ENCODE measurements at regions not wholly inside any gene's neighbourhood (a gene's known extent, or its start where the extent isn't known, plus 50 kb on each side); places are given as distances from the start of the nearest gene placed in this dataset.
"Not testable (repeated sequence)": the region's sequence is repeated elsewhere in the genome, so short reads cannot be mapped to it uniquely, and the experiment has no call there.

- DNase-seq (ENCODE audit: low read depth), result no peak
These were observed 280.7 kb upstream of the ARHGEF26 start for GRCh38 chr3:153840487-153840886.

GRCh38 chr3:153843994-153844393 is 277.2 kb upstream of the ARHGEF26 start:
- no peak for DNase-seq (ENCODE audit: low read depth)

GRCh38 chr3:153845311-153845710 is 275.9 kb upstream of the ARHGEF26 start:
- no peak for DNase-seq (ENCODE audit: low read depth)

- no peak for DNase-seq (ENCODE audit: low read depth)
These were observed 272.5 kb upstream of the ARHGEF26 start for GRCh38 chr3:153848702-153849101.

- DNase-seq (ENCODE audit: low read depth), result no peak
These were observed 268.8 kb upstream of the ARHGEF26 start for GRCh38 chr3:153852355-153852754.

- DNase-seq (ENCODE audit: low read depth), result no peak
These were observed 268.0 kb upstream of the ARHGEF26 start for GRCh38 chr3:153853163-153853562.

- no peak for DNase-seq (ENCODE audit: low read depth)
These were observed 265.4 kb upstream of the ARHGEF26 start for GRCh38 chr3:153855772-153856171.

- DNase-seq (ENCODE audit: low read depth), result no peak
These were observed 264.3 kb upstream of the ARHGEF26 start for GRCh38 chr3:153856932-153857331.

- no peak for DNase-seq (ENCODE audit: low read depth)
These were observed 256.4 kb upstream of the ARHGEF26 start for GRCh38 chr3:153864793-153865192.

- DNase-seq (ENCODE audit: low read depth), result no peak
These were observed 254.3 kb upstream of the ARHGEF26 start for GRCh38 chr3:153866901-153867300.

GRCh38 chr3:153874348-153874747 is 246.8 kb upstream of the ARHGEF26 start:
- DNase-seq (ENCODE audit: low read depth), result not testable (repeated sequence)

- no peak for DNase-seq (ENCODE audit: low read depth)
These were observed 240.7 kb upstream of the ARHGEF26 start for GRCh38 chr3:153880493-153880892.

GRCh38 chr3:153881201-153881600 is 240.0 kb upstream of the ARHGEF26 start:
- DNase-seq (ENCODE audit: low read depth), result no peak

GRCh38 chr3:153885359-153885758 is 235.8 kb upstream of the ARHGEF26 start:
- no peak for DNase-seq (ENCODE audit: low read depth)

- DNase-seq (ENCODE audit: low read depth), result no peak
These were observed 231.3 kb upstream of the ARHGEF26 start for GRCh38 chr3:153889905-153890334.

- DNase-seq (ENCODE audit: low read depth), result no peak
These were observed 229.1 kb upstream of the ARHGEF26 start for GRCh38 chr3:153892126-153892525.

- DNase-seq (ENCODE audit: low read depth), result no peak
These were observed 226.3 kb upstream of the ARHGEF26 start for GRCh38 chr3:153894857-153895256.

GRCh38 chr3:153896197-153896596 is 225.0 kb upstream of the ARHGEF26 start:
- no peak for DNase-seq (ENCODE audit: low read depth)

GRCh38 chr3:153897025-153897723 is 224.0 kb upstream of the ARHGEF26 start:
- no peak for DNase-seq (ENCODE audit: low read depth)

GRCh38 chr3:153897842-153898241 is 223.3 kb upstream of the ARHGEF26 start:
- DNase-seq (ENCODE audit: low read depth), result no peak

GRCh38 chr3:153901152-153901551 is 220.0 kb upstream of the ARHGEF26 start:
- no peak for DNase-seq (ENCODE audit: low read depth)

- DNase-seq (ENCODE audit: low read depth), result no peak
These were observed 219.2 kb upstream of the ARHGEF26 start for GRCh38 chr3:153901991-153902390.

- DNase-seq (ENCODE audit: low read depth), result no peak
These were observed 217.8 kb upstream of the ARHGEF26 start for GRCh38 chr3:153903430-153903829.

- no peak for DNase-seq (ENCODE audit: low read depth)
These were observed 214.8 kb upstream of the ARHGEF26 start for GRCh38 chr3:153906366-153906765.
